Fibroblast of the aortic adventitia (primary cell): ENCODE measurements at regions not wholly inside any gene's neighbourhood (a gene's known extent, or its start where the extent isn't known, plus 50 kb on each side); places are given as distances from the start of the nearest gene placed in this dataset.

ENCODE experiments used
- DNase-seq: peaks from one replicate; pipeline ENCODE4 v3.0.0-alpha.2; 2010; ENCODE audit warnings: low read depth
- H3K4me3 ChIP-seq: 2 replicates; pipeline ENCODE4 v1.5.1; 2011; ENCODE audit warnings: low read depth, mild to moderate bottlenecking, control low read depth, low read length, moderate library complexity
- CTCF ChIP-seq: IDR thresholded peaks from 2 replicates; pipeline ENCODE4 v1.5.1; 2011; ENCODE audit warnings: mild to moderate bottlenecking, low read length, control low read depth, inconsistent platforms; ENCODE audit not compliant: insufficient read depth

DNA sequence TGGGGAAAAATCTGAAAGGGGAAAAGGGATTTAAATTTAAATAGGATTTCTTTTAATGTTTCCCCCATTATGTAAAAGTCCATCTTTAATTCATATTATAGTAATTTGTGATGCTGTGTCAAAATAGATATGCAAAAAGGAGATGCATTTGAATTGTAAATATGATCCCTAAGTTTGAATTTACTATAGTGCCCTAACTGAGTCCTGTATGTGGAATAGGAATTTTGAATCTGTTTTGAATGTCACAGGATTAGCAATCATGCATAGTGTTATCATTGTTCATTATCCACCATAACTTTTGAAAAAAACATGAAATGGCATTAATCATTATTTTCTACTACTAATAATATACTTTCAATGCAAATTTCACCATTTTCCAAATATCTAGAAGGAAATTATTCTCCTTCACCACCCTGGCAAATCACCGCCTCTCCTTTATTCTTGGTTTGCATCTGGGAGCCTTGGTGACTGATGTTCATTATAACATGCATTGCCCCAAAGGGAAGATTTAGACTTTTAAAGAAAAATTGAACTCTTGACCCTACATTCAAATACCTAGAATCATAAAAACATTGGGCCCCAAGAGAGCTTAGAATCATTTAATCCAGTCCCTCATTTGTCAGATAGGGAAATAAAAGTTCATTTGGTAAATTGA is 341.5 kb upstream of the TMPO start:
- TF ChIP-seq CTCF, result no peak
- DNase-seq, result no peak
- no peak overlapping the region for H3K4me3 ChIP-seq

DNA sequence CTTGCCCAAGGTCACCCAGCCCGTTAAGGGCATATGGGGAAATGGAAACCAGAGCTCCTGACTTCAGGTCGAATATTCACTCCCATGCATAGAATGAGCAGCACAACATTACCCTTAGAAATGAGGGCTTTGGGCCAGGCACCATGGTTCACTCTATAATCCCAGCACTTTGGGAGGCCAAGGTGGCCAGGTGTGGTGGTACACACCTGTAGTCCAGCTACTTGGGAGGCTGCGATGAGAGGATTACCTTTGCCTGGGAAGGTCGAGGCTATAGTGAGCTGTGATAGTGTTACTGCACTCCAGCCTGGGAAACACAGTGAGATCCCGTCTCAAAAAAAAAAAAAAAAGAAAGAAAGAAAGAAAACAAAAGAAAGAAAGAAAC is 341.0 kb upstream of the TMPO start:
- H3K4me3 ChIP-seq, result no peak overlapping the region
- no peak for DNase-seq
- TF ChIP-seq CTCF, result no peak

DNA sequence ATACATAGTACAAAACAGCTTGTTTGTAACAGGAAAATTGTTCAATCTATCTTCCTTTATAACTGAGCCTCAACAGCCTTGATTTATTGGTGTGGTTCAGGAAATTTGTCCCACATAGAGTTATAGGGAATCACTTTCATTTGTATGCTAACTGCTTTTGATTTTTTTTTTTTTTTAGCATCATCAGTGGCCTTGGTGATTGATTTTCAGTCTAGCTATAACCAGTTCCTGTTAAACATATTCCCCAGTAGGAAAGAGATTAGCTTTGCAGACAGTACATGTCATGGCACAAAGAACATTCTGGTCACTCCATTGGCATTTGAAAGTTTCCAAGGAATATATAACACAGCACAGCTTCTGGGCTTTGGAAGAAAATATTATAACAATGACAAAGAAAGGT is 337.3 kb upstream of the TMPO start:
- no peak for DNase-seq
- TF ChIP-seq CTCF, result no peak
- no peak overlapping the region for H3K4me3 ChIP-seq

GRCh38 chr12:98179151-98179550 is 336.2 kb upstream of the TMPO start:
- DNase-seq, result no peak
- no peak for TF ChIP-seq CTCF

GRCh38 chr12:98180603-98181002 is 334.8 kb upstream of the TMPO start:
- H3K4me3 ChIP-seq, result no peak overlapping the region
- TF ChIP-seq CTCF, result no peak
- DNase-seq, result no peak

More at GRCh38 chr12:98179151-98179550, 336.2 kb upstream of the TMPO start:
- no peak overlapping the region for H3K4me3 ChIP-seq

DNA sequence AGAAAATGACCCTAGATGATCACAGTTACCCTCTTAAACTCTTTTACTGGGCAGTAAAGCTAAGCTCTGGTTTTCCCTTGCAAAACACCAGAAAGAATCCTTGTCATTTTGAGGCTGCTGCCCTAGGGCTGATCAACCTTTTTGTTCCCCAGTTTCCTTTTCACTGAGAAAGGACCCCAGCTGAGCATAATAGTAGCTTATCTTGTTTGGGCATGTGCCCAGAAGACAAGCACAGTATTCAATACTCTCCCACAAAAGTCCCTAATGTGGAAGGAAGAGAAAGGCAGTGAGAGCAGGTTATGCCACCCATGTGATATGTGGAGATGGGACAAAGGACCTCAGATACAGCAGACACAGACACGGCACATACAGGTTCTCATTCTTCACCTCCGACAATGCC is 332.6 kb upstream of the TMPO start:
- H3K4me3 ChIP-seq, result no peak overlapping the region
- no peak for TF ChIP-seq CTCF
- no peak for DNase-seq

DNA sequence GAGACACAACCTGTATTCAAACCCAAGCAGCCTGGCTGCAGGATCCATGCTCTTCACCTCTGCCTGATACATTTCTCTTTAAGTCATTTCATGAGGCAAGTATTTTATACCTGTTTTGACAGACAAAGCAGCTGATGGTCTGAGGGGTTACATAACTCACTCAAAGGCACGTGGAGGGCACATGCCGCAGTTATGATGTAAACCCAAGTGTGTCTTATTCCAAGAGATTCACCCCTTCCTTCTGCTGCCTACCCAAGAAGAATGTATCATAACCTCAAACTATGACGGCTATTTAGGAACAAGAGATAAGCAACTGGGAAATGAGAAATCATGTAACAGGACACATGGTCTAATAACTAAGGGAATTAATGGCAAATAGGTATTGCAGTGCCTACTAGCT is 329.8 kb upstream of the TMPO start:
- no peak for DNase-seq
- no peak for TF ChIP-seq CTCF
- no peak overlapping the region for H3K4me3 ChIP-seq
